IPS DF 6.9 (cell line): ENCODE measurements at regions not wholly inside any gene's neighbourhood (a gene's known extent, or its start where the extent isn't known, plus 50 kb on each side); places are given as distances from the start of the nearest gene placed in this dataset.

Source experiments
- DNase-seq: peaks from one replicate; pipeline ENCODE4 v3.0.0-alpha.2; 2013; ENCODE audit warnings: low read depth, low spot score
- H3K27ac ChIP-seq: one replicate; pipeline ENCODE4 v1.5.1; 2013; ENCODE audit warnings: low read length, control low read depth
- H3K27me3 ChIP-seq: 2 replicates; pipeline ENCODE4 v1.6.1; 2013; ENCODE audit warnings: mild to moderate bottlenecking, low read length; ENCODE audit not compliant: control insufficient read depth, insufficient read depth
- H3K36me3 ChIP-seq: 2 replicates; pipeline ENCODE4 v1.6.1; 2013; ENCODE audit warnings: low read length; ENCODE audit not compliant: control insufficient read depth, insufficient read depth
- H3K4me1 ChIP-seq: 2 replicates; pipeline ENCODE4 v1.6.1; 2013; ENCODE audit warnings: low read length; ENCODE audit not compliant: control insufficient read depth, insufficient read depth
- H3K4me3 ChIP-seq: 2 replicates; pipeline ENCODE4 v1.5.1; 2013; ENCODE audit warnings: mild to moderate bottlenecking, low read length
- H3K9me3 ChIP-seq: 2 replicates; pipeline ENCODE4 v1.6.1; 2013; ENCODE audit warnings: low read length, inconsistent platforms; ENCODE audit not compliant: control insufficient read depth, insufficient read depth
- WGBS: extraction: QIAGEN DNeasy Blood & Tissue Kit; methylation state at CpG from one replicate; pipeline ENCODE4 v1.1.7; 2013; ENCODE audit warnings: mixed read lengths, missing lambda C conversion rate; ENCODE audit not compliant: insufficient read length, insufficient coverage; 5-methylcytosine and 5-hydroxymethylcytosine counted together

DNA sequence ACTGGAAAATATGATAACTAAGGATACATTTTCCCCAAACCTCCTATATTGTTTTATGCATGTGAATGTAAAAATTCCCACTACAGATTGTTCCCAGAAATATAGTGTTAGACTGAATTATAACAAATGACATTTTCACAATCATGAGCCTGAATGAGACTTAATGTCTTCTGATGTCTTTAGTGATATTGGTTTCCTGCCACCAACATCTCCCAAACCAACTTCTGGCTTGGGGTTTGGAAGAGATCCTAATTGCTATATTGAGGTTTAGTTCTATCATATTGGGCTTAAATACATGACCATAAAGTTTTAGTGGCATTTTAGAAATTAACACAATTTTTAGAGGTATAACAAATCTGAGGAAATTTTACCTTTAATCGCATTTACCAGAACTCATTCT, 445.3 kb upstream of the CCDC54 start:
- Histone ChIP-seq H3K4me3 (no peak overlapping the region), H3K27me3 (no peaks in the 10 kb centered on the region), H3K27ac (no peak overlapping the region), H3K9me3 (no peaks in the 10 kb centered on the region; the same call in 1 of the 2 replicates), H3K4me1 (no peaks in the 10 kb centered on the region), H3K36me3 (no peaks in the 10 kb centered on the region)
- no peak for DNase-seq
- WGBS, result no CpG with 5 or more reads among the region's 1 CpG

GRCh38 chr3:106936337-106936736, 440.9 kb upstream of the CCDC54 start:
- no CpG with 5 or more reads among the region's 4 CpGs for WGBS
- no peak overlapping the region for H3K27ac ChIP-seq
- no peaks in the 10 kb centered on the region for H3K36me3 ChIP-seq
- DNase-seq, result no peak
- H3K27me3 ChIP-seq, result no peaks in the 10 kb centered on the region
- H3K4me3 ChIP-seq, result no peak overlapping the region
- H3K4me1 ChIP-seq, result no peaks in the 10 kb centered on the region
- no peaks in the 10 kb centered on the region for H3K9me3 ChIP-seq

GRCh38 chr3:106942051-106942450, 435.2 kb upstream of the CCDC54 start:
- Histone ChIP-seq H3K9me3 (no peaks in the 10 kb centered on the region), H3K4me3 (no peak overlapping the region), H3K36me3 (no peaks in the 10 kb centered on the region), H3K4me1 (no peaks in the 10 kb centered on the region), H3K27ac (no peak overlapping the region), H3K27me3 (no peaks in the 10 kb centered on the region)
- DNase-seq, result no peak
- no CpG with 5 or more reads among the region's 3 CpGs for WGBS

DNA sequence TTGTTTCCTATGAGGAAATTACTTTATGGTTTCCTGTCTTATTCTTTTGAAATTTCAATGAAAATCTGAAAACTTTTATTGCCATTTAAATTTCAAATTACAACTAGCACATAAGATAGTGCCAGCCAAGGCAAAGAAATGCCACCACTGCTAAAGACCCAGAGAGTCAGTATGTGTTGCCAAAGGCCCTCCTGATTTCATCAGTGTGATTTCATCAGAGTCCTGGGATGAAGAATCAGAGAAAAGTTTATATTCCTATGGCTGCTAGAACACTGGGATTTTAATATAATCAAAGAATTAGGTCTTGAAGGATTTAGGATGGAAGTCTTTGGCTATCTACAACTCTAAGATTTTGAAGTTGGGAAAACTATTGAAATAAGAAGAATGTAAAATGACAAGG, 434.2 kb upstream of the CCDC54 start:
- H3K27ac ChIP-seq, result no peak overlapping the region

DNA sequence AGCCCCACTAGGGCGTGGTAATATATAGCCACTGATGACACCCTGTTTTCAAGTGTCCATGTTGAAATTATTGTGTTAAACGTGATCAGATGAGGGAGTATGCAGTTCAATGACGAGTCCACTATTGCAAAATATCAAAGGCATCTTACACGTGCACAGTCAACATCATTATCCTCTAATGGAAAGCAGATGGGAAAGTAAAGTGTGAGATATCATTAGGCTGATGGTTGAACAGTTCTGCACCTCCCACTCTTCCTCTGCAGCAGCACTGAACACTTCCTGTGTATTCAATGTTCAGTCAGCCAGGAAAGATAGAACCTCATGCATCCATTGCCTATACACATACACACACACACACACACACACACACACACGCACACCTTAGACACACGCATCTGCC, 431.8 kb upstream of the CCDC54 start:
- WGBS, result no CpG with 5 or more reads among the region's 6 CpGs
- Histone ChIP-seq H3K4me1 (no peaks in the 10 kb centered on the region), H3K9me3 (no peaks in the 10 kb centered on the region), H3K4me3 (no peak overlapping the region), H3K27me3 (no peaks in the 10 kb centered on the region), H3K36me3 (no peaks in the 10 kb centered on the region), H3K27ac (no peak overlapping the region)
- DNase-seq, result no peak

More for the DNA sequence above, 434.2 kb upstream of the CCDC54 start:
- no peaks in the 10 kb centered on the region for H3K27me3 ChIP-seq
- no peak overlapping the region for H3K4me3 ChIP-seq
- no peaks in the 10 kb centered on the region for H3K4me1 ChIP-seq
- no peak for DNase-seq
- no peaks in the 10 kb centered on the region for H3K36me3 ChIP-seq
- no peaks in the 10 kb centered on the region for H3K9me3 ChIP-seq

DNA sequence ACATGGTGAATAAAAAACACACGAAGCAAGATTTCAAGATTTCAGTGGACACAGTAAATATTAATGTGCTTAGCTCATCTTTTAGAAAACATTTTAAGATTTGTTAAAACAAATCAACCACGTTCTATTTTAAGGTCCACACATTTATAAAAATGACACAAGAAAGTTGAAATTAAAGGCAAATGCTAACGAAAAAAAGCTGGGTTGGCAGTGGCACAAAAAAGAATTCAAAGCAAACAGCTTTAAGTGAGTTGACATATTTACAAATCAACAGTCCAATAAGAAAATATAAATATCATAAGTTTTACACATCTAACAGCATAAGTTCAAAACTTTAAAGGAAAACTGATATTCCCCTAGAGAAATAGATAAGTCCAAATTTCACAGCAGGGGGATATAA, 430.4 kb upstream of the CCDC54 start:
- no peak for DNase-seq
- WGBS, result no CpG with 5 or more reads among the region's 3 CpGs
- no peak overlapping the region for H3K4me3 ChIP-seq
- no peaks in the 10 kb centered on the region for H3K9me3 ChIP-seq
- no peak overlapping the region for H3K27ac ChIP-seq
- no peaks in the 10 kb centered on the region for H3K27me3 ChIP-seq
- H3K4me1 ChIP-seq, result no peaks in the 10 kb centered on the region
- no peaks in the 10 kb centered on the region for H3K36me3 ChIP-seq

DNA sequence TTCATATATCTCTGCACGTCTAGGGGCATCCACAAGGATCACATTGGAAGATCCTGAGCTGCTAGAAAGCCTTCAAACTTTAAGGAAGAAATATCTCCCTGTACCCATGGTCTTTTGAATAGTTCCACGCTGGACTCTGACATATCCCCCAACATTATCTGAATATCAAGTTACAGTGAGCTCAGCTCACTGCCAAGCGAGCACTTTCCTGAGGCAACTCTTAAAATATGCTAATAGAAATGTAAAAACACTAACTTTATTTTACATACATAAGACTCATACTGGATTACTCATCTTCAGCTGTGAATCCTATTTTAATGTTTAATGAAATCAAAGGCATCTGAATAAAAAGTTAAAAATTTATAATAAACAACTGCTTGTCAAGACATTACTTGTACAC, 420.2 kb upstream of the CCDC54 start:
- DNase-seq, result no peak
- WGBS, result no CpG with 5 or more reads among the region's 3 CpGs
- H3K27ac ChIP-seq, result no peak overlapping the region

GRCh38 chr3:106962993-106963392, 414.2 kb upstream of the CCDC54 start:
- WGBS, result no CpG with 5 or more reads among the region's 1 CpG
- Histone ChIP-seq H3K36me3 (no peaks in the 10 kb centered on the region), H3K4me3 (no peak overlapping the region), H3K4me1 (peaks cover 2% of the 10 kb centered on the region; the same call in 1 of the 2 replicates), H3K27ac (no peak overlapping the region), H3K9me3 (no peaks in the 10 kb centered on the region), H3K27me3 (no peaks in the 10 kb centered on the region)
- no peak for DNase-seq

More for the DNA sequence above, 420.2 kb upstream of the CCDC54 start:
- H3K9me3 ChIP-seq, result no peaks in the 10 kb centered on the region; the same call in 1 of the 2 replicates
- H3K4me1 ChIP-seq, result no peaks in the 10 kb centered on the region
- no peaks in the 10 kb centered on the region for H3K27me3 ChIP-seq
- H3K36me3 ChIP-seq, result no peaks in the 10 kb centered on the region
- no peak overlapping the region for H3K4me3 ChIP-seq

- Histone ChIP-seq H3K4me3 (no peak overlapping the region), H3K36me3 (no peaks in the 10 kb centered on the region), H3K4me1 (peaks cover 2% of the 10 kb centered on the region; the same call in 1 of the 2 replicates), H3K9me3 (no peaks in the 10 kb centered on the region), H3K27me3 (no peaks in the 10 kb centered on the region), H3K27ac (no peak overlapping the region)
- no CpG with 5 or more reads among the region's 1 CpG for WGBS
- DNase-seq, result no peak
These were observed 413.8 kb upstream of the CCDC54 start for GRCh38 chr3:106963442-106963841.

DNA sequence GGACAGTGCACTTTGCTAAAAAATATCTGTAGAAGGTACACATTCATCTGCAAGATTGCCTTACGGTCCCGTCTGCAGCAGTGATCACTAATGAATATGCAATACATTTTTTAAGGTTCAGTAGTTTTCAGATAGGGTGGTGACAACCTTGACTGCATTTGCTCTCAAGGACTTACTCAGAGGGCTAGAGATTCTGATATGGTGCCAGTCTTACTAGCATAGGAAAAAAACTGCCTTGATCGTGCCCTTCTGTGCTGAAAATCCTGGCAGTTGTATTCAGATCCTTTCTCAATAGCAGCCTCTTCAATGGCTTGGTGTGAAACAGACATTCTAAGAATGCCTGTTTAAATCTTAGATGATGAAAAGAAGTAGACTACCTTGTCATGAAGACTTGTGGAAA, 411.9 kb upstream of the CCDC54 start:
- Histone ChIP-seq H3K27ac (no peak overlapping the region), H3K4me1 (peaks cover 2% of the 10 kb centered on the region; the same call in 1 of the 2 replicates), H3K27me3 (no peaks in the 10 kb centered on the region), H3K36me3 (no peaks in the 10 kb centered on the region), H3K4me3 (no peak overlapping the region), H3K9me3 (no peaks in the 10 kb centered on the region)
- WGBS, result no CpG with 5 or more reads among the region's 3 CpGs
- DNase-seq, result no peak

DNA sequence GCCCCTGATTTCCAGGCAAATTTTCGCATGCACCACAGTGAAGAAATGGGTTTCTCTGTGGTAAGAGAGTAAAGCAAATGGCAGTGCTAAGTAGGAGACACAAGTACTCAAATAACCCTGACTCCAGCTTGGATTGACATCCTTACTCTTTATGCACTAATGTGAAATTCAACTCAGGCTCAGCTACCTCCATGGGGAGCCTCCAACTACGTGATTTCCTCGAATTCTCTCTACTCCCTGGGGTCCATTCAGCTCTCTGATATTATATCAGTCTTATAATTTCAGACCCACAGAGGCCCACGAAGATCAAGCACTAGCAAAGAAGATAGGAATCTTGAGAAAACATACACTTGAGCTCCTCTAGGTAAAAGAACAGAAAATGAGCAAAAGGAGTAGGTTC, 407.6 kb upstream of the CCDC54 start:
- Histone ChIP-seq H3K9me3 (no peaks in the 10 kb centered on the region), H3K36me3 (no peaks in the 10 kb centered on the region), H3K4me3 (no peak overlapping the region), H3K27me3 (no peaks in the 10 kb centered on the region), H3K4me1 (peaks cover 2% of the 10 kb centered on the region; the same call in 1 of the 2 replicates), H3K27ac (no peak overlapping the region)
- DNase-seq, result no peak
- no CpG with 5 or more reads among the region's 4 CpGs for WGBS
